H1 (cell line): ENCODE measurements at regions not wholly inside any gene's neighbourhood (a gene's known extent, or its start where the extent isn't known, plus 50 kb on each side); places are given as distances from the start of the nearest gene placed in this dataset.
A peak's percentile ranks its signal among the peaks of the same experiment; 100 is the strongest.

Experiments used
- CHD2 ChIP-seq: IDR thresholded peaks from 2 replicates; pipeline ENCODE4 v1.6.1; 2012; ENCODE audit warnings: low read length, improper control_type of control experiment
- CTBP2 ChIP-seq: IDR thresholded peaks from 2 replicates; pipeline ENCODE4 v1.7.0; 2011; ENCODE audit warnings: borderline replicate concordance, mild to moderate bottlenecking, moderate library complexity, mixed read lengths, low read length; ENCODE audit not compliant: insufficient read depth, insufficient read length
- E2F6 ChIP-seq: IDR thresholded peaks from 2 replicates; pipeline ENCODE4 v1.6.1; 2012; ENCODE audit warnings: inconsistent platforms
- EGR1 ChIP-seq: IDR thresholded peaks from 2 replicates; pipeline ENCODE4 v1.6.1; 2011; ENCODE audit warnings: low read depth, low read length, borderline replicate concordance
- EP300 ChIP-seq, 2 experiments: IDR thresholded peaks; 1 replicate in 1 of 2; 2 replicates in 1 of 2; pipeline ENCODE4 v1.6.1; 2011 to 2012; ENCODE audit warnings: low read depth in 2 of 2, low read length in 2 of 2, mild to moderate bottlenecking in 2 of 2, borderline replicate concordance in 1 of 2, inconsistent platforms in 1 of 2, moderate library complexity in 1 of 2
- EZH2 ChIP-seq: fragments of 200-600 bp; sonication (generic); IDR thresholded peaks from 2 replicates; pipeline ENCODE4 v1.7.1; 2012; ENCODE audit warnings: low read depth, mild to moderate bottlenecking, moderate library complexity, low read length, inconsistent platforms; ENCODE audit not compliant: severe bottlenecking
- FOSL1 ChIP-seq: IDR thresholded peaks from 2 replicates; pipeline ENCODE4 v1.6.1; 2011; ENCODE audit warnings: mild to moderate bottlenecking, low read depth, low read length, moderate library complexity; ENCODE audit not compliant: insufficient read depth
- GTF2F1 ChIP-seq: IDR thresholded peaks from 2 replicates; pipeline ENCODE4 v1.6.1; 2012; ENCODE audit warnings: low read depth, low read length, improper control_type of control experiment, borderline replicate concordance
- HDAC2 ChIP-seq, 2 experiments: fragments of 300-600 bp in 1 of 2; sonication (generic) in 1 of 2; IDR thresholded peaks; 2 replicates each; pipeline ENCODE4 v1.6.1; 2011 to 2012; ENCODE audit warnings: low read depth in 2 of 2, low read length in 2 of 2, mild to moderate bottlenecking in 2 of 2, moderate library complexity in 2 of 2, borderline replicate concordance in 1 of 2, inconsistent platforms in 1 of 2
- JUND ChIP-seq: IDR thresholded peaks from 2 replicates; pipeline ENCODE4 v1.6.1; 2011; ENCODE audit warnings: mild to moderate bottlenecking, improper control_type of control experiment, low read length
- KDM1A ChIP-seq: fragments of 200-600, 300-600 bp; sonication (generic); IDR thresholded peaks from 2 replicates; pipeline ENCODE4 v1.7.1; 2016; ENCODE audit warnings: mild to moderate bottlenecking, low read length, borderline replicate concordance
- KDM4A ChIP-seq: IDR thresholded peaks from one replicate; pipeline ENCODE4 v1.7.1; 2012; ENCODE audit warnings: low read depth, mild to moderate bottlenecking, moderate library complexity, low read length, inconsistent platforms; ENCODE audit not compliant: severe bottlenecking
- MAFK ChIP-seq: IDR thresholded peaks from 2 replicates; pipeline ENCODE4 v1.6.1; 2012; ENCODE audit warnings: low read depth, mild to moderate bottlenecking, improper control_type of control experiment, low read length
- NANOG ChIP-seq: IDR thresholded peaks from 2 replicates; pipeline ENCODE4 v1.6.1; 2011; ENCODE audit warnings: low read length, low read depth, mild to moderate bottlenecking, inconsistent platforms; ENCODE audit not compliant: insufficient read depth, poor library complexity, severe bottlenecking
- POLR2A ChIP-seq, 2 experiments: IDR thresholded peaks; 1 replicate in 1 of 2; 2 replicates in 1 of 2; pipeline ENCODE4 v1.6.1; 2011; ENCODE audit warnings: low read depth in 2 of 2, low read length in 2 of 2, mild to moderate bottlenecking in 2 of 2; ENCODE audit errors: control extremely low read depth in 1 of 2
- POU5F1 ChIP-seq: IDR thresholded peaks from 2 replicates; pipeline ENCODE4 v1.6.1; 2011; ENCODE audit warnings: low read depth, mild to moderate bottlenecking, low read length, moderate library complexity
- RAD21 ChIP-seq, 2 experiments: IDR thresholded peaks in 1 of 2; conservative IDR thresholded peaks in 1 of 2; 2 replicates each; pipeline ENCODE4 v1.6.1; 2011; ENCODE audit warnings: low read depth in 2 of 2, low read length in 2 of 2, improper control_type of control experiment in 1 of 2, inconsistent platforms in 1 of 2, mild to moderate bottlenecking in 1 of 2, moderate library complexity in 1 of 2
- RNF2 ChIP-seq: fragments of 200-900, 300-1000 bp; sonication (generic); IDR thresholded peaks from 2 replicates; pipeline ENCODE4 v1.7.1; 2016; ENCODE audit warnings: borderline replicate concordance, low read depth, mild to moderate bottlenecking, antibody characterized with exemption, low read length; ENCODE audit not compliant: poor library complexity, severe bottlenecking; ENCODE audit errors: missing control alignments
- SAP30 ChIP-seq: fragments of 300-600 bp; sonication (generic); IDR thresholded peaks from 2 replicates; pipeline ENCODE4 v1.7.1; 2012; ENCODE audit warnings: low read length, moderate library complexity, mild to moderate bottlenecking, inconsistent platforms; ENCODE audit not compliant: insufficient read depth, insufficient replicate concordance
- SIX5 ChIP-seq: IDR thresholded peaks from 2 replicates; pipeline ENCODE4 v1.6.1; 2011; ENCODE audit warnings: mild to moderate bottlenecking, low read depth, low read length
- SP1 ChIP-seq: IDR thresholded peaks from 2 replicates; pipeline ENCODE4 v1.6.1; 2011; ENCODE audit warnings: low read depth, low read length
- SP4 ChIP-seq: IDR thresholded peaks from 2 replicates; pipeline ENCODE4 v1.6.1; 2012; ENCODE audit warnings: low read length, inconsistent platforms
- ZNF274 ChIP-seq: IDR thresholded peaks from 2 replicates; pipeline ENCODE4 v1.7.0; 2012; ENCODE audit warnings: low read length, borderline replicate concordance; ENCODE audit errors: extremely low read depth

- no peak for TF ChIP-seq HDAC2 (IDR thresholded peaks at IDR 0.05; ENCODE audit: borderline replicate concordance in 1 of 2, low read depth in 2 of 2, low read length in 2 of 2)
- no peak for TF ChIP-seq ZNF274
- TF ChIP-seq POU5F1: no peak
- TF ChIP-seq CHD2: 0 out of 2 replicates have a peak, but pooled peaks have one; percentile 22
- no peak for TF ChIP-seq JUND
- TF ChIP-seq SP1: no peak
- TF ChIP-seq FOSL1: no peak
- no peak for TF ChIP-seq GTF2F1
- TF ChIP-seq SAP30: no peak
- TF ChIP-seq EP300 (IDR thresholded peaks at IDR 0.05; ENCODE audit: borderline replicate concordance in 1 of 2, low read depth in 2 of 2, low read length in 2 of 2): no peak
- TF ChIP-seq E2F6: no peak
- no peak for TF ChIP-seq EZH2
- TF ChIP-seq MAFK: no peak
- peak; percentile 99 for TF ChIP-seq RAD21 (IDR thresholded peaks at IDR 0.05 in 1 of 2, conservative IDR thresholded peaks at IDR 0.05 in 1 of 2; ENCODE audit: low read depth in 2 of 2, low read length in 2 of 2)
- no peak for TF ChIP-seq RNF2
- TF ChIP-seq NANOG: peak; percentile 35
- no peak for TF ChIP-seq CTBP2
- no peak for TF ChIP-seq KDM4A
- TF ChIP-seq SIX5: no peak
- TF ChIP-seq KDM1A: no peak
- TF ChIP-seq POLR2A (IDR thresholded peaks at IDR 0.05; ENCODE audit: control extremely low read depth in 1 of 2, low read depth in 2 of 2, low read length in 2 of 2): no peak
- TF ChIP-seq EGR1: no peak
- no peak for TF ChIP-seq SP4
These were observed 183.8 kb upstream of the IL12A start (continued) for GRCh38 chr3:159804726-159805410.
